GM19239 (cell line): ENCODE measurements at regions not wholly inside any gene's neighbourhood (a gene's known extent, or its start where the extent isn't known, plus 50 kb on each side); places are given as distances from the start of the nearest gene placed in this dataset.

Source experiments
- DNase-seq: peaks from one replicate; pipeline ENCODE4 v3.0.0; 2011; ENCODE audit warnings: low spot score; ENCODE audit not compliant: insufficient read length
- FAIRE-seq: peaks from 2 replicates; lab custom pipeline; 2011; peaks lifted over from hg19 to GRCh38; lab: Jason Lieb, UNC

- DNase-seq (no peak), FAIRE-seq (no peak)
These were observed 586.5 kb upstream of the IGFBP3 start for GRCh38 chr7:46507560-46507959.

GRCh38 chr7:46494441-46494840 is 573.4 kb upstream of the IGFBP3 start:
- FAIRE-seq (no peak), DNase-seq (no peak)

GRCh38 chr7:46494028-46494427 is 573.0 kb upstream of the IGFBP3 start:
- DNase-seq (no peak), FAIRE-seq (no peak)

- FAIRE-seq (no peak), DNase-seq (no peak)
These were observed 572.1 kb upstream of the IGFBP3 start for GRCh38 chr7:46493196-46493595.

- DNase-seq = no peak
- no peak for FAIRE-seq
These were observed 571.4 kb upstream of the IGFBP3 start for GRCh38 chr7:46492466-46492865.

- DNase-seq = no peak
- FAIRE-seq = no peak
These were observed 569.3 kb upstream of the IGFBP3 start for GRCh38 chr7:46490406-46490805.

- no peak for FAIRE-seq
- DNase-seq = no peak
These were observed 568.0 kb upstream of the IGFBP3 start for GRCh38 chr7:46489106-46489505.

- DNase-seq (no peak), FAIRE-seq (no peak)
These were observed 567.5 kb upstream of the IGFBP3 start for GRCh38 chr7:46488607-46489006.

GRCh38 chr7:46486256-46487206 is 565.5 kb upstream of the IGFBP3 start:
- no peak for DNase-seq
- FAIRE-seq = no peak

GRCh38 chr7:46485481-46486065 is 564.5 kb upstream of the IGFBP3 start:
- DNase-seq = no peak
- FAIRE-seq = no peak

- DNase-seq = no peak
- FAIRE-seq = no peak
These were observed 563.8 kb upstream of the IGFBP3 start for GRCh38 chr7:46484906-46485305.

GRCh38 chr7:46480619-46481018 is 559.5 kb upstream of the IGFBP3 start:
- FAIRE-seq = no peak
- no peak for DNase-seq

GRCh38 chr7:46479680-46480079 is 558.6 kb upstream of the IGFBP3 start:
- FAIRE-seq = no peak
- DNase-seq = no peak

- no peak for DNase-seq
- no peak for FAIRE-seq
These were observed 557.0 kb upstream of the IGFBP3 start for GRCh38 chr7:46478046-46478445.

- FAIRE-seq (no peak), DNase-seq (no peak)
These were observed 547.8 kb upstream of the IGFBP3 start for GRCh38 chr7:46468753-46469356.

- FAIRE-seq (no peak), DNase-seq (no peak)
These were observed 542.1 kb upstream of the IGFBP3 start for GRCh38 chr7:46463170-46463569.

GRCh38 chr7:46461334-46461777 is 540.3 kb upstream of the IGFBP3 start:
- FAIRE-seq = no peak
- DNase-seq = no peak

GRCh38 chr7:46459942-46460341 is 538.9 kb upstream of the IGFBP3 start:
- no peak for FAIRE-seq
- DNase-seq = no peak

GRCh38 chr7:46454816-46455215 is 533.7 kb upstream of the IGFBP3 start:
- FAIRE-seq (no peak), DNase-seq (no peak)

GRCh38 chr7:46452561-46453135 is 531.6 kb upstream of the IGFBP3 start:
- DNase-seq (no peak), FAIRE-seq (no peak)

- FAIRE-seq (no peak), DNase-seq (no peak)
These were observed 530.8 kb upstream of the IGFBP3 start for GRCh38 chr7:46451846-46452245.
